ENCODE measurements at regions not wholly inside any gene's neighbourhood (a gene's known extent, or its start where the extent isn't known, plus 50 kb on each side); places are given as distances from the start of the nearest gene placed in this dataset.
"Not testable (repeated sequence)": the region's sequence is repeated elsewhere in the genome, so short reads cannot be mapped to it uniquely, and the experiment has no call there.

DNA sequence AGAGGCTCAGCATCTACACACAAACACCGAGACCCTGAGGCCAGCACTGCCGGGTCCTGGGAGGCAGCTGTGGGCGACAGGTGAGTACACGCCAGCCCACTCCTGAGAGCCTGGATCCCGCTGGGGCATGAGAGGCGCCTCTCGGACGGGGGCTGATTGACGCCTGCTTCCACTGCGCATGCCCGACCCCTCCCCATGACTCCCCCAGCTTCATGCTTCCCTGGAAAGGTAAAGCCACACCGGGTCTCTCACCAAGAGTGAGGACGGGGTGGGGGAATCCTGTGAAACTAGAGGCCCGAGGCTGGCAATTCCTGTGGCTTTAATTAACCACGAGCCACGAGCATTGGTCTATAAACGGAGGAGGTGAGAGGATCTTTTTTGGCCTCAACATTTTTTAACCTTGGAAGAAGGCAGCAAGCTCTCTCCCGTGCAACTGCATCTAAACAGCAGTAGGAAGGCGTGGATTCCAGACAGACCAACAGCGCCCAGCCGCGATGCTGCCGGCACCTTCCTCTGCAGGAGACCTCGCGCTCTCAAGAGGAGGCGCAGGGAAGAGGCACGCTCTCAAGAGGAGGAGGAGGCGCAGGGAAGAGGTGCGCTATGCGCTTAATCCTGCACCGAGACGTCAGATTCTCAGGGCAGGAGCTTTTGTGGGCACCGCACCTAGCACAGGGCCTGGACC lies 71.8 kb upstream of the METRNL start:
- TF ChIP-seq, protein P1, sequence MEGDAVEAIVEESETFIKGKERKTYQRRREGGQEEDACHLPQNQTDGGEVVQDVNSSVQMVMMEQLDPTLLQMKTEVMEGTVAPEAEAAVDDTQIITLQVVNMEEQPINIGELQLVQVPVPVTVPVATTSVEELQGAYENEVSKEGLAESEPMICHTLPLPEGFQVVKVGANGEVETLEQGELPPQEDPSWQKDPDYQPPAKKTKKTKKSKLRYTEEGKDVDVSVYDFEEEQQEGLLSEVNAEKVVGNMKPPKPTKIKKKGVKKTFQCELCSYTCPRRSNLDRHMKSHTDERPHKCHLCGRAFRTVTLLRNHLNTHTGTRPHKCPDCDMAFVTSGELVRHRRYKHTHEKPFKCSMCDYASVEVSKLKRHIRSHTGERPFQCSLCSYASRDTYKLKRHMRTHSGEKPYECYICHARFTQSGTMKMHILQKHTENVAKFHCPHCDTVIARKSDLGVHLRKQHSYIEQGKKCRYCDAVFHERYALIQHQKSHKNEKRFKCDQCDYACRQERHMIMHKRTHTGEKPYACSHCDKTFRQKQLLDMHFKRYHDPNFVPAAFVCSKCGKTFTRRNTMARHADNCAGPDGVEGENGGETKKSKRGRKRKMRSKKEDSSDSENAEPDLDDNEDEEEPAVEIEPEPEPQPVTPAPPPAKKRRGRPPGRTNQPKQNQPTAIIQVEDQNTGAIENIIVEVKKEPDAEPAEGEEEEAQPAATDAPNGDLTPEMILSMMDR (IDR thresholded peaks at IDR 0.05; ENCODE audit: low read depth, low read length, missing control alignments) = no peak
- no peak for DNase-seq (ENCODE audit: extremely low read depth, low read depth)
- H3K4me3 ChIP-seq (replicated peaks; ENCODE audit: low read depth, low read length) = no peak overlapping the region

DNA sequence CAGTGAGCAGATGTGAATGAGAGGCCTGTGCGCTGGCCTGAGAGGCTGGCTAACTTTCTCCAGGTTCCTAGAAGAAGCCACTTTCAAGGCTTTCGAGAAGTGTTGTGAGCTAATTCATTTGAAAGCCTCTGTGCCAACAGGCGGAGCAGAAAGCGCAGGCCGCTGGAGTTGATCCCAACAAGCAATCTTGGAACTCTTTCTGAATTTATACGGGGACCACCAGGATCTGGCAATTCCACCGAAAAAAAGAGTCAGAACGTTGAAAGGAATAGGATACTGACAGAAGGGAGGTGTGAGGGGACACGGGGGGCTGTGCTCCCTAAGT lies 71.3 kb upstream of the METRNL start:
- TF ChIP-seq, protein P1 (IDR thresholded peaks at IDR 0.05; ENCODE audit: low read depth, low read length, missing control alignments) = no peak
- no peak overlapping the region for H3K4me3 ChIP-seq (replicated peaks; ENCODE audit: low read depth, low read length)
- no peak for DNase-seq (ENCODE audit: extremely low read depth, low read depth)

DNA sequence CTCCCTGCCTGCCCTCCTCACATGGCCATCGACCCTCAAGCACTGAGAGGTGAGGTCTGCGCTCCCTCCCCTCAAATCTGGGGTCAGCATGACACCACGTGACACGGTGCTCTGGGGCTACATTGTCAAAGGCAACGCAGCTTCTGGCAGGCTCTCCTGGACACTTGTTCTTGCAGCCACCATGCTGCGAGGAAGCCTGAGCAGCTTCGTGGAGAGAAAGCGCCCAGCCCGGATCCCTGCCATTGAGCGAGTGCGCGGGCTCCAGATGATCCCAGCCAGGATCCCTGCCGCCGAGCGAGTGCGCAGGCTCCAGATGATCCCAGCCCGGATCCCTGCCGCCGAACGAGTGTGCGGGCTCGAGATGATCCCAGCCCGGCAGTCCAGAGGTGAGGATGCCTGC lies 70.9 kb upstream of the METRNL start:
- TF ChIP-seq, protein P1 (IDR thresholded peaks at IDR 0.05; ENCODE audit: low read depth, low read length, missing control alignments) = no peak
- no peak overlapping the region for H3K4me3 ChIP-seq (replicated peaks; ENCODE audit: low read depth, low read length)
- DNase-seq (ENCODE audit: extremely low read depth, low read depth) = no peak

DNA sequence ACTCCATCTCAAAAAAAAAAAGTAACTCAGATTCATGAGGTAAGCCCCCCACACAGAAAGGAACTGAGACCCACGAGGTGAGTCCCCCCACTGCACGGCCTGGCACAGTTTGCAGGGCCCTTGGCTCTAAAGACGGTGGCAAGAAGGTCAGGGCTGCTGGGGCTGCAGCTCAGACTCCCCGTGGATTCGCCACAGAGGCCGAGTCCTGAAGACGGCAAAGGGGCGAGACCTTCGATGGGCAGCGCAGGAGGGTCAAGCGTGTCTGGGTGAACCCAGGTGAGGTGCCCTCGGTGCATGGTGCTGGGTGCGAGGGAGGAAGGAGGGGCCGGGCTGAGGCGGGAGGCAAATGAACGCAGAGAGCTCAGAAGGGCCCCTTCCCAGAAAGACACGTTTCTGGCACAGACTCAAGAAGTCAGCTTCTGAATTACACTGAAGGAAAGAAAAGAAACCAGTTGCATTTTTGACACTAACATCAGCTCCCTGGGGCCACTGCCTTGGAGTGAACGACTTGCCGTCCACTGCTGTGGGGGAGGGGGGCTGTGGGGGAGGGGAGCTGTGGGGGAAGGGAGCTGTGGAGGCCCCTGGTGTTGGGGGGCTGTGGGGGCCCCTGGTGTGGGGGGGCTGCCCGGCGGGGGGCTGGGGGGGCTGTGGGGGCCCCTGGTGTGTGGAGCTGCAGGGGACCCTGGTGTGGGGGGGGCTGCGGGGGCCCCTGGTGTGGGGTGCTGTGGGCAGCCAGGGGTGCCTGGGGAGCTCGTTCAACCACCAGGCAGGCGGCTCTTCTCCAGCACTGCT lies 69.8 kb upstream of the METRNL start:
- H3K4me3 ChIP-seq (replicated peaks; ENCODE audit: low read depth, low read length) = no peak overlapping the region
- TF ChIP-seq, protein P1 (IDR thresholded peaks at IDR 0.05; ENCODE audit: low read depth, low read length, missing control alignments) = no peak
- no peak for DNase-seq (ENCODE audit: extremely low read depth, low read depth)

DNA sequence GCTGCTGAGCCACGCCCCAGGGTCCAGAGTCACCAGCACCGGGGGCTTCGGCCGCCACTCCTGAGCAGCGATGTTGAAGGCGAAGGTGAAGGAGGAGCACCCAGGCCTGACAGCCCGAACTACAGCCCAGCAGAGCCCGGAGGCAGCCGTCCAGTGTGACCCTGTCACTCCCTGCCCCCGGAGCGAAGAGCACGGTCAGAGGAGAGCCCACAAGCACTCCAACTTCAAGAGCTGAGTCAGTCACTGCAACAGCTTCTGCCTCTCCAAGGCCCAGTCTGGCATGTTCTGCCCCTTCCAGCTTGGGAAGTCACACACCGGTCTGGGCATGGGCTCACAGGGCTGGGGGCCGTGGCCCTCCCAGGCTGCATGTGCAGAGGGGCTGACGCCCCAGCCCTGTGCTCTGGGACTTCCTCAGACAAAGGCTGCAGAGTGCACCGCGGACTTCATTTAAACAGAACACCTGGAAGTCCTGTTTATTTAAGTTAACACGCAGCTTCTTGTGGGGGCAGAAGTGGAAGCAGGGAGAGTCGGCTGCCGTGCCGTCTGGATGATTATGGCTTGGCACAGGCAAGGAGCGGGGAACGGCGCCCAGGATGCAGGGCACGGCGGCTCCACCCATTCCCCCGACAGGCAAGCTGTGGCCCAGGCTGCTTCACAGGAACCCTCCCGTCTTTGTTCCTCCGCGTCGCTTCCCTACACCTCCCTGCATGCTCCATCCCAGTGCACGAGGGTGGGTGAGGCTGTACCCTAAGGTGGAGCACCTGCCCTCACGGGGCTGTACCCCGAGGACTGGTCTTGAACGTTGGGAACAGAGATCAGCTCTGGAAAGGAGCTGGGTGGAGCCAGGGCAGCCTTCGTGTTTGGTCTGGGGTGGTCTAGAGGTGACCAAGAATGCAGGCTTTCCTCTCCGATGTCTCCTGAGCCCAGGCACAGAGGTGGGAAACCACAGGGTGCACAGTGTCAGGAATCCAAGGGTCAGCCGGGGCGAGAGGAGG lies 68.9 kb upstream of the METRNL start:
- DNase-seq (ENCODE audit: extremely low read depth, low read depth) = no peak
- TF ChIP-seq, protein P1 (IDR thresholded peaks at IDR 0.05; ENCODE audit: low read depth, low read length, missing control alignments) = no peak
- no peak overlapping the region for H3K4me3 ChIP-seq (replicated peaks; ENCODE audit: low read depth, low read length)

DNA sequence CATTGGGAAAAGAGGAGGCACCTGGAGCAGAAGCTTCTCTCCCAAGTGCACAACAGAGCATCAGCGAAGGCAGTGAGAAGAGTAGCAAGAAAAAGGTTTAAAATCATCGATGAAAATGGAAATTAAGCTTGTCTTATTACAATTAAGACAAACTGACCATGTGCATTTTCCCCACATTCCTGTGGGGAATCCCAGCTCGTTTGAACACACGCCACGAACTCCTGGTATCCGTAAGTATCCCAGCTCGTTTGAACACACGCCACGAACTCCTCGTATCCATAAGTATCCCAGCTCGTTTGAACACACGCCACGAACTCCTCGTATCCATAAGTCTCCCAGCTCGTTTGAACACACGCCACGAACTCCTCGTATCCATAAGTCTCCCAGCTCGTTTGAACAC lies 67.7 kb upstream of the METRNL start:
- H3K4me3 ChIP-seq (replicated peaks; ENCODE audit: low read depth, low read length); DNase-seq (ENCODE audit: extremely low read depth, low read depth): not testable (repeated sequence)

Data from HFF-Myc (cell line).